IMR-90 (cell line): ENCODE measurements at regions not wholly inside any gene's neighbourhood (a gene's known extent, or its start where the extent isn't known, plus 50 kb on each side); places are given as distances from the start of the nearest gene placed in this dataset.

ENCODE experiments used
- ATAC-seq: fragments of 200-7000 bp; cut with Tn5 transposase; 2 replicates; pipeline ENCODE4 v1.9.1; 2020; ENCODE audit warnings: low read depth, mild to moderate bottlenecking, moderate library complexity
- BruUV-seq: library from RNA; stranded (reverse); fragments of 400-500 nt; replicated peaks from 2 replicates; lab custom pipeline; 2021; lab: Mats Ljungman, UMichigan
- CTCF ChIA-PET: fragments of 300-600 bp; formaldehyde crosslinking; extraction: SDS; loops from one replicate; lab custom pipeline; 2021; ENCODE audit warnings: antibody characterized with exemption; lab: Yijun Ruan, JAX
- POLR2A ChIA-PET: fragments of 300-600 bp; sonication (Branson Sonifier 250); formaldehyde crosslinking; loops from one replicate; lab custom pipeline; 2022; ENCODE audit warnings: antibody characterized with exemption; ENCODE audit not compliant: unreplicated experiment; lab: Charles Lee
- DNase-seq: peaks from one replicate; pipeline ENCODE4 v3.0.0; 2013
- H2AFZ ChIP-seq: replicated peaks from 2 replicates; pipeline ENCODE3; 2013; ENCODE audit warnings: low read length, mild to moderate bottlenecking; ENCODE audit not compliant: poor library complexity
- H2AK5ac ChIP-seq: 2 replicates; pipeline ENCODE4 v1.6.1; 2013; ENCODE audit warnings: low read depth, low read length, inconsistent platforms
- H2AK9ac ChIP-seq: replicated peaks from 2 replicates; pipeline ENCODE3; 2013; ENCODE audit warnings: mild to moderate bottlenecking, low read depth, low read length, moderate library complexity; ENCODE audit not compliant: poor library complexity
- H2BK120ac ChIP-seq: 2 replicates; pipeline ENCODE4 v1.6.1; 2013; ENCODE audit warnings: low read depth, low read length, inconsistent platforms
- H2BK15ac ChIP-seq: 3 replicates; pipeline ENCODE4 v1.6.1; 2013; ENCODE audit warnings: low read depth, low read length, inconsistent platforms
- H2BK20ac ChIP-seq: 2 replicates; pipeline ENCODE4 v1.6.1; 2013; ENCODE audit warnings: low read depth, mild to moderate bottlenecking, inconsistent platforms, low read length, moderate library complexity
- H2BK5ac ChIP-seq: 2 replicates; pipeline ENCODE4 v1.6.1; 2013; ENCODE audit warnings: mild to moderate bottlenecking, low read depth, low read length, inconsistent platforms; ENCODE audit not compliant: poor library complexity, severe bottlenecking
- H3K14ac ChIP-seq: replicated peaks from 2 replicates; pipeline ENCODE4 v1.6.1; 2013; ENCODE audit warnings: low read depth, low read length, inconsistent platforms
- H3K18ac ChIP-seq: 2 replicates; pipeline ENCODE4 v1.6.1; 2013; ENCODE audit warnings: low read depth, low read length, control low read depth
- H3K23ac ChIP-seq: 2 replicates; pipeline ENCODE4 v1.6.1; 2013; ENCODE audit warnings: low read depth, low read length, inconsistent platforms
- H3K27ac ChIP-seq: 2 replicates; pipeline ENCODE4 v1.5.1; 2013; ENCODE audit warnings: mild to moderate bottlenecking, control low read depth, low read length; ENCODE audit not compliant: insufficient read depth
- H3K27me3 ChIP-seq: 2 replicates; pipeline ENCODE4 v1.6.1; 2013; ENCODE audit warnings: low read length; ENCODE audit not compliant: control insufficient read depth, insufficient read depth
- H3K36me3 ChIP-seq: 2 replicates; pipeline ENCODE4 v1.6.1; 2013; ENCODE audit warnings: low read length, mixed read lengths; ENCODE audit not compliant: control insufficient read depth, insufficient read depth
- H3K4ac ChIP-seq: 2 replicates; pipeline ENCODE4 v1.6.1; 2013; ENCODE audit warnings: low read depth, low read length, inconsistent platforms
- H3K4me1 ChIP-seq: 2 replicates; pipeline ENCODE4 v1.6.1; 2013; ENCODE audit warnings: low read length, mixed read lengths; ENCODE audit not compliant: control insufficient read depth, insufficient read depth
- H3K4me2 ChIP-seq: 2 replicates; pipeline ENCODE4 v1.6.1; 2013; ENCODE audit warnings: low read depth, mild to moderate bottlenecking, control low read depth, low read length, moderate library complexity
- H3K4me3 ChIP-seq: 2 replicates; pipeline ENCODE4 v1.5.1; 2013; ENCODE audit warnings: low read depth, mild to moderate bottlenecking, control low read depth, low read length, moderate library complexity; ENCODE audit not compliant: insufficient read depth
- H3K56ac ChIP-seq: 2 replicates; pipeline ENCODE4 v1.6.1; 2013; ENCODE audit warnings: low read length, inconsistent platforms; ENCODE audit not compliant: insufficient read depth; ENCODE audit errors: extremely low read depth
- H3K79me1 ChIP-seq, 2 experiments: 2 replicates each; pipeline ENCODE4 v1.6.1; 2013; ENCODE audit warnings: low read length in 2 of 2, inconsistent platforms in 1 of 2, low read depth in 1 of 2
- H3K9ac ChIP-seq: 2 replicates; pipeline ENCODE4 v1.6.1; 2013; ENCODE audit warnings: low read depth, low read length, control low read depth
- H3K9me1 ChIP-seq: 2 replicates; pipeline ENCODE4 v1.6.1; 2013; ENCODE audit warnings: low read length, inconsistent platforms; ENCODE audit not compliant: insufficient read depth
- H3K9me3 ChIP-seq: 2 replicates; pipeline ENCODE4 v1.6.1; 2013; ENCODE audit warnings: low read length; ENCODE audit not compliant: control insufficient read depth, insufficient read depth
- H4K20me1 ChIP-seq: 2 replicates; pipeline ENCODE4 v1.6.1; 2013; ENCODE audit warnings: low read length, inconsistent platforms; ENCODE audit not compliant: insufficient read depth
- H4K5ac ChIP-seq: 2 replicates; pipeline ENCODE4 v1.6.1; 2013; ENCODE audit warnings: mild to moderate bottlenecking, low read depth, low read length, control low read depth
- H4K8ac ChIP-seq, 2 experiments: 2 replicates each; pipeline ENCODE4 v1.6.1; 2013; ENCODE audit warnings: low read depth in 2 of 2, low read length in 2 of 2, control low read depth in 1 of 2, inconsistent platforms in 1 of 2
- H4K91ac ChIP-seq: 2 replicates; pipeline ENCODE4 v1.6.1; 2013; ENCODE audit warnings: low read depth, low read length, inconsistent platforms; ENCODE audit not compliant: insufficient read depth
- CTCF ChIP-seq: conservative IDR thresholded peaks from 2 replicates; pipeline ENCODE4 v1.5.1; 2012; ENCODE audit warnings: mild to moderate bottlenecking, low read depth, low read length, improper control_type of control experiment
- MAFK ChIP-seq: IDR thresholded peaks from 2 replicates; pipeline ENCODE4 v1.6.1; 2012; ENCODE audit warnings: low read depth, low read length, improper control_type of control experiment
- MAZ ChIP-seq: IDR thresholded peaks from 2 replicates; pipeline ENCODE4 v1.6.1; 2012; ENCODE audit warnings: low read depth, mild to moderate bottlenecking, low read length, improper control_type of control experiment, moderate library complexity, borderline replicate concordance
- RAD21 ChIP-seq: IDR thresholded peaks from 2 replicates; pipeline ENCODE4 v1.6.1; 2012; ENCODE audit warnings: low read length, improper control_type of control experiment
- RCOR1 ChIP-seq: IDR thresholded peaks from 2 replicates; pipeline ENCODE4 v1.6.1; 2012; ENCODE audit warnings: mild to moderate bottlenecking, low read length, improper control_type of control experiment; ENCODE audit not compliant: insufficient replicate concordance
- SMC3 ChIP-seq: fragments of 150-350 bp; IDR thresholded peaks from 2 replicates; pipeline ENCODE4 v1.6.1; 2016; ENCODE audit warnings: low read depth, mild to moderate bottlenecking, antibody characterized with exemption, low read length, moderate library complexity
- dilution Hi-C: fragments of 300-500 bp; cut with HindIII; formaldehyde crosslinking; loops from one replicate; pipeline ENCODE4 v1.14.3; 2018; ENCODE audit warnings: low sequenced_read_pairs; ENCODE audit not compliant: unreplicated experiment
- in situ Hi-C: fragments of 300-500 bp; cut with MboI; formaldehyde crosslinking; loops from 3 replicates; pipeline ENCODE4 v1.14.3; 2019; ENCODE audit warnings: low sequenced_read_pairs, inconsistent platforms, mixed read lengths
- intact Hi-C: fragments of 100-400 bp; cut with micrococcal nuclease; formaldehyde crosslinking; loops from 2 replicates; pipeline ENCODE4 v1.10.0; 2022

GRCh38 chr2:149648282-149649030 is 60.9 kb upstream of the MMADHC start (continued):
- TF ChIP-seq RAD21: no peak
- peak; percentile 61 for TF ChIP-seq RCOR1
- TF ChIP-seq SMC3: peak; percentile 22; the same call in 1 of the 2 replicates

DNA sequence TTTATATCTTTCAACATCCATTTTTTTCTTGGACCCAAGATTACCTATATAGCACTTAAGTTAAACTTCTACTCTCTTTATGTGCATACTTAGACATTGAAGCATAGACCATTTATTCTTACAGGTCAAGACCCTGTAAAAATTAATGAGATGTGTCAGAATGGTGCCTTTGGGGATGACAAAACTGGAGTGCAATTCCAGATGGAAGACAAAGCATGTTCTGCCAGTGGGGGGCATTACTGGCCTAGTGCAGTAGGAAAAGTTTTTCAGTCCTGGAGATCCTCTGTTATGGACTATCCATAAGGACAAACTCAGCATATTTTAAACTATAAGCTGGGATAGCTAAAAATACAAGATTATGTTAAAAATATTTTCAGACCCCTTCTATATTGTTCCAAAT is 57.8 kb upstream of the MMADHC start:
- Histone ChIP-seq H3K56ac (no peak overlapping the region), H3K4me2 (no peak overlapping the region), H3K14ac (no peak overlapping the region), H2BK15ac (no peak overlapping the region), H2BK20ac (no peak overlapping the region), H4K8ac (no peak overlapping the region), H4K20me1 (peaks cover 3% of the 10 kb centered on the region; the same call in 1 of the 2 replicates), H3K36me3 (no peaks in the 10 kb centered on the region), H3K4me1 (peaks cover 8% of the 10 kb centered on the region), H4K5ac (no peak overlapping the region), H4K91ac (no peak overlapping the region), H3K9ac (no peak overlapping the region), H2AK9ac (no peak overlapping the region), H3K4ac (no peak overlapping the region), H3K4me3 (no peak overlapping the region), H3K27me3 (no peaks in the 10 kb centered on the region), H2BK120ac (no peak overlapping the region), H3K9me1 (peaks cover 12% of the 10 kb centered on the region; the same call in 1 of the 2 replicates), H2AFZ (no peak overlapping the region), H3K18ac (no peak overlapping the region), H2AK5ac (no peak overlapping the region), H3K9me3 (no peaks in the 10 kb centered on the region), H3K27ac (no peak overlapping the region), H2BK5ac (no peak overlapping the region), H3K79me1 (no peaks in the 10 kb centered on the region; a peak in 1 of 4 replicates), H3K23ac (no peak overlapping the region)
- intact Hi-C loops (loop anchor here (5.0 kb wide), 1 partner anchor 822 kb away; no protein-coding TSS in a partner anchor), dilution Hi-C loops (no loop called here), in situ Hi-C loops (no loop called here)
- peak; percentile 40; the same call in 1 of the 2 replicates for TF ChIP-seq SMC3
- peak; percentile 62 for TF ChIP-seq RAD21
- TF ChIP-seq CTCF: peak; percentile 56
- TF ChIP-seq MAFK: 0 out of 2 replicates have a peak, but pooled peaks have one; percentile 40
- TF ChIP-seq MAZ: no peak
- ATAC-seq (no peak), DNase-seq (peak; percentile 50)
- CTCF ChIA-PET: interaction anchor here (0.6 to 1.3 kb wide), 5 partner anchors 12 to 841 kb away, joined by 3 to 6 read pairs (median 3); no protein-coding TSS in a partner anchor
- POLR2A ChIA-PET: no interaction called here
- no TSS peak for BruUV-seq
